ENCODE measurements at regions not wholly inside any gene's neighbourhood (a gene's known extent, or its start where the extent isn't known, plus 50 kb on each side); places are given as distances from the start of the nearest gene placed in this dataset.

DNA sequence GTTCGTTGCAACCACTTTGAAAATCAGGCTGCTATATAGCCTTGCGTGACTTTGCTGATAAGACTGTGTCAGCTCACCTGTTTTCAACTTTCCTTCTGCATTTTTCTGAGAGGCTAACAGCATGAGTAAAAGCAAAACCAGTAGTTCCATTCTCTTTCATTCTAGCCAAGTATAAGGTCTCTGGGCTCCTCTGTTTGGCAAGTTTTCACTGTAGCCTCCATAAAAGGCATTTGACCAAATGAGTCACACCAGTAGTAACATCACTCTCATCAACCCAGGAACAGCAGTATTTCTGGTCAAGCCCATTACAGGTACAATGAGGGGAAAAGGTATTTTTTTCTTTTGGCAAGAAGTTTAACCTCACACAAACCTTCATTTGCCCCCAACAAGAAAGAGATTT is 1149.8 kb upstream of the MIR17HG start:
- Histone ChIP-seq H3K4me3 (no peak overlapping the region), H3K9me3 (replicated peaks) (no peaks in the 10 kb centered on the region), H3K27me3 (replicated peaks) (no peaks in the 10 kb centered on the region), H3K27ac (no peak overlapping the region), H3K36me3 (no peaks in the 10 kb centered on the region), H3K4me1 (replicated peaks) (no peaks in the 10 kb centered on the region)
- no peak for DNase-seq (ENCODE audit: low read depth in 1 of 2, low spot score in 2 of 2)

DNA sequence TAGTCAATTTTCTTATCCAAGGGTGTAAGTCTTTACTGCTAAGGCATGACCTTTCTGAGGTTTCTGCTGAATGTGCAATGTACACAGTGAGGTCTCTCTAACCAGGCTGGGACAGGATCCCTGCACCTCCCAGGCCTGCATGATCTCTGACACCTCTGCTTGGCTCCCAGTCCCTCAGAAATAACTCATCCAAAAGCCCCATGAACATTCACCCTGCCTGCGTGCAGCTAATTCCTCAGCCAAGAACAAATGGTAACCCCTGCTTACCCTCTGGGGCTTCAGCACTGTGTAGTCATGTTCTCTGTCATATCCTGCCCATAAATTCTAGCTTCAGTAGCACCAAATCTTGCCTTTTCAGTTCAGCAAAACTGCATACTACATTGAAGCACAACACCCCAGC is 1146.3 kb upstream of the MIR17HG start:
- no peaks in the 10 kb centered on the region for H3K9me3 ChIP-seq (replicated peaks)
- H3K4me1 ChIP-seq (replicated peaks): no peaks in the 10 kb centered on the region
- H3K4me3 ChIP-seq: no peak overlapping the region
- DNase-seq (ENCODE audit: low read depth in 1 of 2, low spot score in 2 of 2): no peak
- H3K27ac ChIP-seq: no peak overlapping the region
- H3K27me3 ChIP-seq (replicated peaks): no peaks in the 10 kb centered on the region
- H3K36me3 ChIP-seq: no peaks in the 10 kb centered on the region

GRCh38 chr13:90201676-90202460 is 1145.6 kb upstream of the MIR17HG start:
- Histone ChIP-seq H3K36me3 (no peaks in the 10 kb centered on the region), H3K27me3 (replicated peaks) (no peaks in the 10 kb centered on the region), H3K27ac (no peak overlapping the region), H3K4me1 (replicated peaks) (no peaks in the 10 kb centered on the region), H3K9me3 (replicated peaks) (0 out of 2 replicates have a peak, but pooled peaks cover 1% of the 10 kb centered on the region), H3K4me3 (no peak overlapping the region)
- DNase-seq (ENCODE audit: low read depth in 1 of 2, low spot score in 2 of 2): no peak

DNA sequence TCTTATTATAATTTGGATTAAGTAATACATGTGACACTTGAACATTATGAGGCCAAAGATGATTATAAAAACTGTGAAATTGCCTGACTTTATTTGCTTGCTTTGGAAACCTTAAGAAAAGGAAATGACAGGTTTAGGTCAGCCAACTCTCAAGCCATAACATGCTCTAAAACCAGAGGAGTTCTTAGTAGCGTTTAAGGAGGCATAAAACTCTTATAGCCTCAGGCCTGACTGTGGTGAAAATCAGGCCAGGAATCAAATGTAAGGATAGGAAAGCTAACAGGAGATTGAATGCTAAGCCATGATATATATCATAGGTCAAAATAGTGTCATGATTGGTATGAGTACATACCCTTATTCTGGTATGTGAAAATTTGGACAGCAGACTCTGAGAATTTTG is 1142.4 kb upstream of the MIR17HG start:
- Histone ChIP-seq H3K4me3 (no peak overlapping the region), H3K9me3 (replicated peaks) (0 out of 2 replicates have a peak, but pooled peaks cover 3% of the 10 kb centered on the region), H3K27me3 (replicated peaks) (no peaks in the 10 kb centered on the region), H3K4me1 (replicated peaks) (no peaks in the 10 kb centered on the region), H3K36me3 (no peaks in the 10 kb centered on the region), H3K27ac (no peak overlapping the region)
- no peak for DNase-seq (ENCODE audit: low read depth in 1 of 2, low spot score in 2 of 2)

DNA sequence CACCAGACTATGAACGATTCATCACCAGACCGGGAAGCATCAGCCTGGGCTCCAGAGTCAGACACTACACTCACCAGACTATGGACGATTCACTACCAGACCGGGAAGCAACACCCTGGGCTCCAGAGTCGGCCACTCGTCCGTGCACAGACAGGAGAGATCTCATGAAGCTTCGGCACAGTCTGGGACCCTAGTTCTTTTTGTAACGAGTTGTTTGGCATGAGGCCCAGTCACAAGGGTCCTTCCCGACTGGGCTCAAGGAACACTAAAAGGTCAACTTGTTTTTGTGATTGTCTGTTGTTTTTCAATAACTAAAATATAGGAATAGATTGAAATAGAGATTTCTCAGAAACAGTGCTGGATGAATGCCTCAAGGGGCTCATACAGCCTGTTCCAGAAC is 1141.6 kb upstream of the MIR17HG start:
- no peaks in the 10 kb centered on the region for H3K36me3 ChIP-seq
- no peak overlapping the region for H3K4me3 ChIP-seq
- H3K4me1 ChIP-seq (replicated peaks): no peaks in the 10 kb centered on the region
- no peak overlapping the region for H3K27ac ChIP-seq
- no peak for DNase-seq (ENCODE audit: low read depth in 1 of 2, low spot score in 2 of 2)
- 0 out of 2 replicates have a peak, but pooled peaks cover 3% of the 10 kb centered on the region for H3K9me3 ChIP-seq (replicated peaks)
- H3K27me3 ChIP-seq (replicated peaks): no peaks in the 10 kb centered on the region

DNA sequence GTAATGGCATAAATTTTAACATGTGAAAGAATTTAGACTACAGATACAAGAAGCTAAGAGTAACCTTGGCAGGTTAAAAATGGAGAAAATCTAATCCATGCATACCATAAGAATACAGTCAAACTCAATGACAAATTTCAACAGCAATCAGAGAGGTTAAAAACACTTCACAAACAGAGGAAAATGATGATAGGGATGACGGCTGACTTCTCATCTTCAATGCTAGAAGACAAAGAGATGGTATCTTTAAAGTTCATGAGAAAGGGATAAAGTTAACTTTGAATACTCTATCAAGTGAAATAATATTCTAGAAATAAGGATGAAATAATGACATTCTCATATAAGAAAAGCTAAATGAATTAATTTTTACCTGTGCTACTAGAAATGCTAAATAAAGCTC is 1130.2 kb upstream of the MIR17HG start:
- Histone ChIP-seq H3K4me3 (no peak overlapping the region), H3K4me1 (replicated peaks) (no peaks in the 10 kb centered on the region), H3K9me3 (replicated peaks) (no peaks in the 10 kb centered on the region), H3K27me3 (replicated peaks) (no peaks in the 10 kb centered on the region), H3K36me3 (no peaks in the 10 kb centered on the region), H3K27ac (no peak overlapping the region)
- no peak for DNase-seq (ENCODE audit: low read depth in 1 of 2, low spot score in 2 of 2)

GRCh38 chr13:90222758-90223157 is 1124.7 kb upstream of the MIR17HG start:
- H3K36me3 ChIP-seq: no peaks in the 10 kb centered on the region
- no peak for DNase-seq (ENCODE audit: low read depth in 1 of 2, low spot score in 2 of 2)
- H3K9me3 ChIP-seq (replicated peaks): no peaks in the 10 kb centered on the region
- no peak overlapping the region for H3K27ac ChIP-seq
- no peaks in the 10 kb centered on the region for H3K27me3 ChIP-seq (replicated peaks)
- H3K4me1 ChIP-seq (replicated peaks): no peaks in the 10 kb centered on the region
- H3K4me3 ChIP-seq: no peak overlapping the region

GRCh38 chr13:90230311-90230710 is 1117.2 kb upstream of the MIR17HG start:
- Histone ChIP-seq H3K9me3 (replicated peaks) (no peaks in the 10 kb centered on the region), H3K27ac (no peak overlapping the region), H3K4me3 (no peak overlapping the region), H3K27me3 (replicated peaks) (no peaks in the 10 kb centered on the region), H3K36me3 (no peaks in the 10 kb centered on the region), H3K4me1 (replicated peaks) (no peaks in the 10 kb centered on the region)
- no peak for DNase-seq (ENCODE audit: low read depth in 1 of 2, low spot score in 2 of 2)

- H3K9me3 ChIP-seq (replicated peaks): no peaks in the 10 kb centered on the region
- no peak for DNase-seq (ENCODE audit: low read depth in 1 of 2, low spot score in 2 of 2)
- H3K27me3 ChIP-seq (replicated peaks): no peaks in the 10 kb centered on the region
- H3K4me1 ChIP-seq (replicated peaks): no peaks in the 10 kb centered on the region
- no peak overlapping the region for H3K27ac ChIP-seq
- no peak overlapping the region for H3K4me3 ChIP-seq
- H3K36me3 ChIP-seq: no peaks in the 10 kb centered on the region
Observed at GRCh38 chr13:90232291-90232690, 1115.2 kb upstream of the MIR17HG start.

DNA sequence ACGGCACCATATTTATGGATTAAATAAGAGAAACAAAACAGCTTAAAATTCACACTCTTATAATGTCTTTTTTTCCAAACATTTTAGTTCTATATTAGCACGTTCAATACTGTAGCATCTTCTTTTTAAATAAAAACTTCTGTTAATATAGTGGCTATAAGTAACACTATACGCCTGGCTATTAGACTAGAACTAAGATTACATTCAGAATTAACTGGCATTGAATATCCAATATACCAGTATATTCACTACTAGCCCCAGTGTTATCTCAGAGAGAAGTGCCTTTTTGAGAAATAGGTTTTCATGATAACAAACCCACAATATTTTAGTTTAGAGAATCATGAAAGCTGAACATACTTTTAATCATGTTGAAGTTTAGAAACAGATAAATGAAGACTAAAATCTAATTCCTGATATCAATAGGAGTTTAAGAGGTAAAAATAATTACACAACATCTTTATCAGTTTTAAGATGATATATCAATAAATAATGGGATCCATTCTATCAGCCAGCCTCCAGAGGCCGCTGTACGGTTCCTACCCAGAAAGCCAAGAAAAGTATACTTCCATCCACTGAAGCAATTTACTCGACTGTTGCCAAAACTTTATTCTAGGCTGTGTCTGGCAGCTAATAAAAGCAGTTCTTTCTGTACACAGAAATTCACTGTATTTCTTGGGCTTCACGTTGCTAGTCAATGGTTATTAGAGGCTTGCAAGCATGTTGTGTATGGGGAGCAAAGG is 1113.4 kb upstream of the MIR17HG start:
- Histone ChIP-seq H3K9me3 (replicated peaks) (no peaks in the 10 kb centered on the region), H3K27ac (no peak overlapping the region), H3K4me1 (replicated peaks) (no peaks in the 10 kb centered on the region), H3K27me3 (replicated peaks) (no peaks in the 10 kb centered on the region), H3K4me3 (no peak overlapping the region), H3K36me3 (no peaks in the 10 kb centered on the region)
- DNase-seq (ENCODE audit: low read depth in 1 of 2, low spot score in 2 of 2): no peak

- Histone ChIP-seq H3K9me3 (replicated peaks) (no peaks in the 10 kb centered on the region), H3K4me1 (replicated peaks) (no peaks in the 10 kb centered on the region), H3K27ac (no peak overlapping the region), H3K36me3 (no peaks in the 10 kb centered on the region), H3K27me3 (replicated peaks) (no peaks in the 10 kb centered on the region), H3K4me3 (no peak overlapping the region)
- no peak for DNase-seq (ENCODE audit: low read depth in 1 of 2, low spot score in 2 of 2)
Observed at GRCh38 chr13:90237852-90238251, 1109.6 kb upstream of the MIR17HG start.

DNA sequence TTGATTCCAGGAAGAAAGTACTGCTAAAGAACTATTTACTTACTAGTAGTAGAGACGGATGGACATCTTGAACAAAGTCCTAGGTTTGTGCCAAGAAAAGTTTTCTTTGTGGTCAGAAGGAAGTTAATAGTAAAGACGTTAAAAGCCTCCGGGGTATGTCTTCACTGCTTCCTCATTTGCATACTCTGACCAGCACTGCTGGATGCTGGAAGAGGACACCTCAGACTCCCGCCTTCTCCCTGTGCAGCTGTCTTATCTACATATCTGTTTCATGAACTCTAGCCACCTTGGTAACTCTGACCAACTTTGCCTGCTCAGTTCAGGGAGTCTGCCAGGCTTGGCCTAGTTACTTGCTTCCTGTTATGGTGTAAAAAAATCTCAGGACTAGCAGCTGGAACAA is 1109.1 kb upstream of the MIR17HG start:
- Histone ChIP-seq H3K4me1 (replicated peaks) (no peaks in the 10 kb centered on the region), H3K36me3 (no peaks in the 10 kb centered on the region), H3K9me3 (replicated peaks) (no peaks in the 10 kb centered on the region), H3K4me3 (no peak overlapping the region), H3K27ac (no peak overlapping the region), H3K27me3 (replicated peaks) (no peaks in the 10 kb centered on the region)
- DNase-seq (ENCODE audit: low read depth in 1 of 2, low spot score in 2 of 2): no peak

GRCh38 chr13:90239130-90239529 is 1108.4 kb upstream of the MIR17HG start:
- H3K9me3 ChIP-seq (replicated peaks): no peaks in the 10 kb centered on the region
- no peak overlapping the region for H3K27ac ChIP-seq
- H3K27me3 ChIP-seq (replicated peaks): no peaks in the 10 kb centered on the region
- no peaks in the 10 kb centered on the region for H3K4me1 ChIP-seq (replicated peaks)
- H3K4me3 ChIP-seq: no peak overlapping the region
- no peak for DNase-seq (ENCODE audit: low read depth in 1 of 2, low spot score in 2 of 2)
- no peaks in the 10 kb centered on the region for H3K36me3 ChIP-seq

- Histone ChIP-seq H3K36me3 (no peaks in the 10 kb centered on the region), H3K27me3 (replicated peaks) (no peaks in the 10 kb centered on the region), H3K4me3 (no peak overlapping the region), H3K9me3 (replicated peaks) (no peaks in the 10 kb centered on the region), H3K27ac (no peak overlapping the region), H3K4me1 (replicated peaks) (no peaks in the 10 kb centered on the region)
- DNase-seq (ENCODE audit: low read depth in 1 of 2, low spot score in 2 of 2): no peak
Observed at GRCh38 chr13:90246005-90246404, 1101.5 kb upstream of the MIR17HG start.
